Gastroesophageal sphincter (tissue), 4 donors: ENCODE measurements at regions not wholly inside any gene's neighbourhood (a gene's known extent, or its start where the extent isn't known, plus 50 kb on each side); places are given as distances from the start of the nearest gene placed in this dataset.

ENCODE experiments used
- ATAC-seq: fragments of 150-250 bp; one replicate; pipeline ENCODE4 v1.9.1; 2016; ENCODE audit warnings: mild to moderate bottlenecking, moderate library complexity
- H3K27ac ChIP-seq, 4 donors: fragments of 200-600 bp; sonication (generic) in 3 of 4; 1 replicate in 3 of 4; 2 replicates in 1 of 4; pipeline ENCODE4 v1.5.1; 2016 to 2019
- H3K27me3 ChIP-seq: fragments of 200-600 bp; sonication (generic); one replicate; pipeline ENCODE4 v1.5.1; 2019
- H3K36me3 ChIP-seq, 2 donors: fragments of 200-600 bp; sonication (generic); one replicate each; pipeline ENCODE4 v1.5.1; 2019; ENCODE audit warnings: control low read depth in 1 of 2
- H3K4me1 ChIP-seq, 3 donors: fragments of 200-600 bp; sonication (generic); 1 replicate in 2 of 3; 2 replicates in 1 of 3; pipeline ENCODE4 v1.5.1; 2016 to 2019; ENCODE audit warnings: control low read depth in 2 of 3
- H3K4me3 ChIP-seq, 2 donors: fragments of 200-600 bp; sonication (generic); one replicate each; pipeline ENCODE4 v1.5.1; 2019; ENCODE audit warnings: mild to moderate bottlenecking in 1 of 2, moderate library complexity in 1 of 2
- H3K9me3 ChIP-seq, 3 donors: fragments of 200-600 bp; sonication (generic); one replicate each; pipeline ENCODE4 v1.5.1; 2017 to 2019; ENCODE audit warnings: control low read depth in 2 of 3
- CTCF ChIP-seq, 4 experiments: fragments of 200-600 bp in 2 of 4; fragments of 450-650 bp in 2 of 4; sonication (generic) in 1 of 4; IDR thresholded peaks; one replicate each; pipeline ENCODE4 v1.5.1; 2017 to 2019; ENCODE audit warnings: antibody characterized with exemption in 4 of 4, mild to moderate bottlenecking in 2 of 4, moderate library complexity in 2 of 4
- EP300 ChIP-seq: sonication (generic); formaldehyde crosslinking; IDR thresholded peaks from one replicate; pipeline ENCODE4 v1.6.1; 2017; ENCODE audit warnings: antibody characterized with exemption, mild to moderate bottlenecking
- POLR2A ChIP-seq, 2 donors: fragments of 450-650 bp; IDR thresholded peaks; one replicate each; pipeline ENCODE4 v1.6.1; 2017; ENCODE audit warnings: antibody characterized with exemption in 2 of 2, mild to moderate bottlenecking in 2 of 2, moderate library complexity in 1 of 2
- POLR2AphosphoS5 ChIP-seq: sonication (generic); formaldehyde crosslinking; IDR thresholded peaks from one replicate; pipeline ENCODE4 v1.6.1; 2017; ENCODE audit warnings: antibody characterized with exemption
- WGBS, 2 donors: methylation state at CpG; one replicate each; pipeline ENCODE4 v1.1.5; 2018; ENCODE audit warnings: low coverage in 1 of 2; 5-methylcytosine and 5-hydroxymethylcytosine counted together

- WGBS, 2 donors: 17 to 18% methylated on average over 6 of the region's 12 CpGs
- H3K27me3 ChIP-seq: peaks cover 16% of the 10 kb centered on the region
- no peaks in the 10 kb centered on the region for H3K36me3 ChIP-seq
- H3K4me3 ChIP-seq: no peak overlapping the region
- H3K27ac ChIP-seq: no peak overlapping the region
- H3K9me3 ChIP-seq: no peaks in the 10 kb centered on the region
- no peaks in the 10 kb centered on the region for H3K4me1 ChIP-seq
- peak; percentile 67 for ATAC-seq
- TF ChIP-seq POLR2AphosphoS5: no peak
- no peak for TF ChIP-seq POLR2A (IDR thresholded peaks at IDR 0.05)
- TF ChIP-seq EP300: no peak
- TF ChIP-seq CTCF (IDR thresholded peaks at IDR 0.05): peak; percentile 91 to 99 (median 94)
These were observed 260.5 kb downstream of the PRDM2 start for GRCh38 chr1:13960375-13960987.

- no peak for ATAC-seq
- H3K36me3 ChIP-seq: no peaks in the 10 kb centered on the region
- TF ChIP-seq POLR2AphosphoS5: no peak
- no peak for TF ChIP-seq POLR2A (IDR thresholded peaks at IDR 0.05)
- no peak for TF ChIP-seq CTCF (IDR thresholded peaks at IDR 0.05)
- no peak for TF ChIP-seq EP300
- H3K9me3 ChIP-seq: no peaks in the 10 kb centered on the region
- H3K27me3 ChIP-seq: peaks cover 16% of the 10 kb centered on the region
- WGBS, 2 donors: 66 to 82% methylated on average over 2 to 3 of the region's 4 CpGs
- no peak overlapping the region for H3K27ac ChIP-seq
- H3K4me1 ChIP-seq: no peaks in the 10 kb centered on the region
- H3K4me3 ChIP-seq: no peak overlapping the region
These were observed 264.8 kb downstream of the PRDM2 start for GRCh38 chr1:13964768-13965167.

GRCh38 chr1:13965770-13966398 is 265.9 kb downstream of the PRDM2 start:
- H3K36me3 ChIP-seq: no peaks in the 10 kb centered on the region
- peaks cover 16% of the 10 kb centered on the region for H3K27me3 ChIP-seq
- H3K4me3 ChIP-seq: no peak overlapping the region
- TF ChIP-seq CTCF (IDR thresholded peaks at IDR 0.05): peak in 3 of 4 experiments; percentile 40 to 59 (median 46)
- TF ChIP-seq POLR2A (IDR thresholded peaks at IDR 0.05): no peak
- no peak for TF ChIP-seq POLR2AphosphoS5
- no peaks in the 10 kb centered on the region for H3K4me1 ChIP-seq
- H3K27ac ChIP-seq: no peak overlapping the region
- peaks cover 0 to 7% (median 0%) of the 10 kb centered on the region in 3 donors for H3K9me3 ChIP-seq
- peak; percentile 53 for ATAC-seq
- 0 to 15% methylated on average over 3 to 6 of the region's 8 CpGs for WGBS, 2 donors

GRCh38 chr1:13967707-13968106 is 267.7 kb downstream of the PRDM2 start:
- H3K4me3 ChIP-seq: no peak overlapping the region
- 80% methylated on average over 1 of the region's 4 CpGs; no CpG with 5 or more reads in 1 of the 2 donors for WGBS, 2 donors
- ATAC-seq: no peak
- H3K4me1 ChIP-seq: no peaks in the 10 kb centered on the region
- peaks cover 6% of the 10 kb centered on the region for H3K27me3 ChIP-seq
- no peaks in the 10 kb centered on the region for H3K36me3 ChIP-seq
- TF ChIP-seq POLR2AphosphoS5 (no peak), CTCF (IDR thresholded peaks at IDR 0.05) (no peak), POLR2A (IDR thresholded peaks at IDR 0.05) (no peak), EP300 (no peak)
- peaks cover 0 to 17% (median 0%) of the 10 kb centered on the region in 3 donors for H3K9me3 ChIP-seq
- no peak overlapping the region for H3K27ac ChIP-seq

- Histone ChIP-seq H3K4me1 (no peaks in the 10 kb centered on the region), H3K36me3 (no peaks in the 10 kb centered on the region), H3K4me3 (no peak overlapping the region), H3K9me3 (peaks cover 0 to 17% (median 0%) of the 10 kb centered on the region in 3 donors), H3K27ac (no peak overlapping the region), H3K27me3 (peaks cover 6% of the 10 kb centered on the region)
- WGBS, 2 donors: 86 to 88% methylated on average over 7 to 8 of the region's 8 CpGs
- no peak for ATAC-seq
- no peak for TF ChIP-seq CTCF (IDR thresholded peaks at IDR 0.05)
- no peak for TF ChIP-seq POLR2AphosphoS5
- no peak for TF ChIP-seq EP300
- no peak for TF ChIP-seq POLR2A (IDR thresholded peaks at IDR 0.05)
These were observed 268.4 kb downstream of the PRDM2 start for GRCh38 chr1:13968361-13968760.
